ENCODE measurements at regions not wholly inside any gene's neighbourhood (a gene's known extent, or its start where the extent isn't known, plus 50 kb on each side); places are given as distances from the start of the nearest gene placed in this dataset.
"Not testable (repeated sequence)": the region's sequence is repeated elsewhere in the genome, so short reads cannot be mapped to it uniquely, and the experiment has no call there.

GRCh38 chr1:118459871-118460270 is 274.8 kb upstream of the SPAG17 start:
- TF ChIP-seq, protein P1, sequence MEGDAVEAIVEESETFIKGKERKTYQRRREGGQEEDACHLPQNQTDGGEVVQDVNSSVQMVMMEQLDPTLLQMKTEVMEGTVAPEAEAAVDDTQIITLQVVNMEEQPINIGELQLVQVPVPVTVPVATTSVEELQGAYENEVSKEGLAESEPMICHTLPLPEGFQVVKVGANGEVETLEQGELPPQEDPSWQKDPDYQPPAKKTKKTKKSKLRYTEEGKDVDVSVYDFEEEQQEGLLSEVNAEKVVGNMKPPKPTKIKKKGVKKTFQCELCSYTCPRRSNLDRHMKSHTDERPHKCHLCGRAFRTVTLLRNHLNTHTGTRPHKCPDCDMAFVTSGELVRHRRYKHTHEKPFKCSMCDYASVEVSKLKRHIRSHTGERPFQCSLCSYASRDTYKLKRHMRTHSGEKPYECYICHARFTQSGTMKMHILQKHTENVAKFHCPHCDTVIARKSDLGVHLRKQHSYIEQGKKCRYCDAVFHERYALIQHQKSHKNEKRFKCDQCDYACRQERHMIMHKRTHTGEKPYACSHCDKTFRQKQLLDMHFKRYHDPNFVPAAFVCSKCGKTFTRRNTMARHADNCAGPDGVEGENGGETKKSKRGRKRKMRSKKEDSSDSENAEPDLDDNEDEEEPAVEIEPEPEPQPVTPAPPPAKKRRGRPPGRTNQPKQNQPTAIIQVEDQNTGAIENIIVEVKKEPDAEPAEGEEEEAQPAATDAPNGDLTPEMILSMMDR (IDR thresholded peaks at IDR 0.05), result no peak
- Histone ChIP-seq H3K9me3 (peaks cover 0 to 22% (median 6%) of the 10 kb centered on the region in 3 donors), H3K36me3 (no peaks in the 10 kb centered on the region), H3K27ac (no peak overlapping the region), H3K27me3 (no peaks in the 10 kb centered on the region), H3K4me1 (no peaks in the 10 kb centered on the region), H3K4me3 (no peak overlapping the region)
- intact Hi-C loops (cut with DNase I; ENCODE audit: low total_unique reads), result no loop called here
- no peak for DNase-seq

- DNase-seq; H3K36me3 ChIP-seq; H3K9me3 ChIP-seq; intact Hi-C loops (cut with DNase I; ENCODE audit: low total_unique reads); H3K4me3 ChIP-seq; H3K27me3 ChIP-seq; H3K4me1 ChIP-seq; H3K27ac ChIP-seq: not testable (repeated sequence)
Measured at GRCh38 chr1:118453856-118454255, 268.8 kb upstream of the SPAG17 start.

- Histone ChIP-seq H3K4me1 (no peaks in the 10 kb centered on the region), H3K36me3 (no peaks in the 10 kb centered on the region), H3K9me3 (peaks cover 0 to 11% (median 6%) of the 10 kb centered on the region in 3 donors), H3K4me3 (no peak overlapping the region), H3K27me3 (no peaks in the 10 kb centered on the region), H3K27ac (no peak overlapping the region)
- intact Hi-C loops (cut with DNase I; ENCODE audit: low total_unique reads), result no loop called here
- TF ChIP-seq, protein P1 (IDR thresholded peaks at IDR 0.05), result no peak
- DNase-seq, result no peak
Measured at GRCh38 chr1:118445156-118445555, 260.1 kb upstream of the SPAG17 start.

- Histone ChIP-seq H3K27ac (no peak overlapping the region), H3K9me3 (no peaks in the 10 kb centered on the region), H3K4me3 (no peak overlapping the region), H3K27me3 (no peaks in the 10 kb centered on the region), H3K4me1 (no peaks in the 10 kb centered on the region), H3K36me3 (no peaks in the 10 kb centered on the region)
- TF ChIP-seq, protein P1 (IDR thresholded peaks at IDR 0.05), result no peak
- no peak for DNase-seq
- intact Hi-C loops (cut with DNase I; ENCODE audit: low total_unique reads), result no loop called here
Measured at GRCh38 chr1:118442214-118442613, 257.2 kb upstream of the SPAG17 start.

GRCh38 chr1:118437664-118438063 is 252.6 kb upstream of the SPAG17 start:
- no peaks in the 10 kb centered on the region for H3K27me3 ChIP-seq
- no peaks in the 10 kb centered on the region for H3K36me3 ChIP-seq
- H3K9me3 ChIP-seq, result no peaks in the 10 kb centered on the region
- intact Hi-C loops (cut with DNase I; ENCODE audit: low total_unique reads), result no loop called here
- H3K4me3 ChIP-seq, result no peak overlapping the region
- TF ChIP-seq, protein P1 (IDR thresholded peaks at IDR 0.05), result no peak
- no peak for DNase-seq
- H3K27ac ChIP-seq, result no peak overlapping the region
- no peaks in the 10 kb centered on the region for H3K4me1 ChIP-seq

DNA sequence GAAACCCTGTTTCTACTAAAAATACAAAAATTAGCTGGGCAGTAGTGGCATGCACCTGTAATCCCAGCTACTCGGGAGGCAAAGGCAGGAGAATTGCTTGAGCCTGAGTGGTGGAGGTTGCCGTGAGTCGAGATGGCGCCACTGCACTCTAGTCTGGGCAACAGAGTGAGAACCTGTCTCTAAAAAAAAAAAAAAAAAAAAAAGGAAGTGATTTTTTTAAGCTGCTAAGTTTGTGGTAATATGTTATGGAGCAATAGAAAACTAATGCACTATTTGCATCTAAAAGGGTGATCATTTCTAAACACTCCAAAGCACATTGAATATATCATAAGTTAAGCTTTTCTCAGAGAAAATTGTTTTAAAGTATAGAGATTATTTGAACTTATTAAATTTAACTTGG is 244.8 kb upstream of the SPAG17 start:
- H3K4me1 ChIP-seq, result no peaks in the 10 kb centered on the region
- no peak overlapping the region for H3K4me3 ChIP-seq
- H3K9me3 ChIP-seq, result no peaks in the 10 kb centered on the region
- intact Hi-C loops (cut with DNase I; ENCODE audit: low total_unique reads), result no loop called here
- no peaks in the 10 kb centered on the region for H3K36me3 ChIP-seq
- H3K27me3 ChIP-seq, result no peaks in the 10 kb centered on the region
- TF ChIP-seq, protein P1 (IDR thresholded peaks at IDR 0.05), result no peak
- H3K27ac ChIP-seq, result no peak overlapping the region
- no peak for DNase-seq
